Left lung (tissue), 4 donors: ENCODE measurements at regions not wholly inside any gene's neighbourhood (a gene's known extent, or its start where the extent isn't known, plus 50 kb on each side); places are given as distances from the start of the nearest gene placed in this dataset.

Experiments
- ATAC-seq: fragments of 200-7000 bp; cut with Tn5 transposase; one replicate; pipeline ENCODE4 v1.9.1; 2020; ENCODE audit warnings: moderate library complexity
- DNase-seq, 4 donors: peaks; one replicate each; pipeline ENCODE4 v3.0.0-alpha.2; 2013 to 2020
- H3K27ac ChIP-seq, 2 donors: fragments of 200-600 bp; sonication (generic) in 1 of 2; one replicate each; pipeline versions ENCODE4 v1.5.0 to v1.8.0; 2020 to 2021
- H3K27me3 ChIP-seq, 2 donors: fragments of 200-600 bp; sonication (generic) in 1 of 2; one replicate each; pipeline versions ENCODE4 v1.5.0 to v1.8.0; 2020 to 2021
- H3K36me3 ChIP-seq, 2 donors: fragments of 200-600 bp; sonication (generic) in 1 of 2; one replicate each; pipeline versions ENCODE4 v1.5.0 to v1.8.0; 2020 to 2021
- H3K4me1 ChIP-seq, 2 donors: fragments of 200-600 bp; one replicate each; pipeline ENCODE4 v1.8.0; 2021
- H3K4me3 ChIP-seq, 2 donors: fragments of 200-600 bp; sonication (generic) in 1 of 2; one replicate each; pipeline versions ENCODE4 v1.5.0 to v1.8.0; 2020 to 2021; ENCODE audit warnings: mild to moderate bottlenecking in 1 of 2
- H3K9me3 ChIP-seq, 2 donors: fragments of 200-600 bp; sonication (generic) in 1 of 2; one replicate each; pipeline versions ENCODE4 v1.5.0 to v1.8.0; 2020 to 2021
- intact Hi-C, 2 donors: fragments of 100-400 bp; cut with DNase I; formaldehyde crosslinking; loops; one replicate each; pipeline versions ENCODE4 v1.11.2 to v1.14.2; 2022
- TF ChIP-seq, protein P1 (sequence below), 2 donors: fragments of 200-600 bp; sonication (generic) in 1 of 2; IDR thresholded peaks; one replicate each; pipeline versions ENCODE4 v1.5.0 to v1.8.0; 2021; ENCODE audit warnings: antibody characterized with exemption in 2 of 2
- donor health status: DM: no; HTN: yes; CAD: no.
- donor health status: DM: no; HTN: no; CAD: no.

DNA sequence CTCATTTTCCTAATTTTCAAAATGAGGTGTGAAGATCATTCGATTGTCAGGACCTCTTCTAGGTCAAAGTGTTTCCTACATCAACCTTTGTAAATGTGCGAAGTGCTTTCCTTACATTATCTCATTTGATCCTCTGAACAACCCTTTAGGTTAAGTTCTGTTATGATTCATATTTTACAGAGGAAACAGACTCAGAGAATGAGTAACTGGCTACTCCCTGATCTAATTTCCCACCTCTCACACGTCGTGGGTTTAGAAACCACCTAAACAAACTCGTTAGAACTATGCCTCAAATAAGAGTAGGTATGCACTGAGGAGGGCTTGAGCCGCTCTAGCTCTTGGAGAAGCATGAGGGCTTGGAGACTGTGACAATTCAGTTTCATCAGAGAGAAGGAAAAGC lies 148.6 kb downstream of the CD47 start:
- DNase-seq (no peak), ATAC-seq (no peak)
- no peaks in the 10 kb centered on the region for H3K4me1 ChIP-seq
- H3K27ac ChIP-seq, result no peak overlapping the region
- H3K9me3 ChIP-seq, result no peaks in the 10 kb centered on the region
- no peak overlapping the region for H3K4me3 ChIP-seq
- intact Hi-C loops, result no loop called here
- TF ChIP-seq, protein P1, sequence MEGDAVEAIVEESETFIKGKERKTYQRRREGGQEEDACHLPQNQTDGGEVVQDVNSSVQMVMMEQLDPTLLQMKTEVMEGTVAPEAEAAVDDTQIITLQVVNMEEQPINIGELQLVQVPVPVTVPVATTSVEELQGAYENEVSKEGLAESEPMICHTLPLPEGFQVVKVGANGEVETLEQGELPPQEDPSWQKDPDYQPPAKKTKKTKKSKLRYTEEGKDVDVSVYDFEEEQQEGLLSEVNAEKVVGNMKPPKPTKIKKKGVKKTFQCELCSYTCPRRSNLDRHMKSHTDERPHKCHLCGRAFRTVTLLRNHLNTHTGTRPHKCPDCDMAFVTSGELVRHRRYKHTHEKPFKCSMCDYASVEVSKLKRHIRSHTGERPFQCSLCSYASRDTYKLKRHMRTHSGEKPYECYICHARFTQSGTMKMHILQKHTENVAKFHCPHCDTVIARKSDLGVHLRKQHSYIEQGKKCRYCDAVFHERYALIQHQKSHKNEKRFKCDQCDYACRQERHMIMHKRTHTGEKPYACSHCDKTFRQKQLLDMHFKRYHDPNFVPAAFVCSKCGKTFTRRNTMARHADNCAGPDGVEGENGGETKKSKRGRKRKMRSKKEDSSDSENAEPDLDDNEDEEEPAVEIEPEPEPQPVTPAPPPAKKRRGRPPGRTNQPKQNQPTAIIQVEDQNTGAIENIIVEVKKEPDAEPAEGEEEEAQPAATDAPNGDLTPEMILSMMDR (IDR thresholded peaks at IDR 0.05), result no peak
- H3K27me3 ChIP-seq, result no peaks in the 10 kb centered on the region
- H3K36me3 ChIP-seq, result no peaks in the 10 kb centered on the region

- Histone ChIP-seq H3K4me1 (no peaks in the 10 kb centered on the region), H3K36me3 (no peaks in the 10 kb centered on the region), H3K27me3 (no peaks in the 10 kb centered on the region), H3K9me3 (no peaks in the 10 kb centered on the region), H3K27ac (no peak overlapping the region), H3K4me3 (no peak overlapping the region)
- DNase-seq (no peak), ATAC-seq (no peak)
- intact Hi-C loops, result no loop called here
- TF ChIP-seq, protein P1 (IDR thresholded peaks at IDR 0.05), result no peak
Observed at GRCh38 chr3:107939691-107940442, 151.0 kb downstream of the CD47 start.

- intact Hi-C loops, result no loop called here
- Histone ChIP-seq H3K27me3 (no peaks in the 10 kb centered on the region), H3K9me3 (peaks cover 0 to 6% of the 10 kb centered on the region in 2 donors), H3K36me3 (no peaks in the 10 kb centered on the region), H3K4me1 (no peaks in the 10 kb centered on the region), H3K27ac (no peak overlapping the region), H3K4me3 (no peak overlapping the region)
- DNase-seq (peak in 2 of 4 donors; percentile 28 to 40), ATAC-seq (peak; percentile 75)
- TF ChIP-seq, protein P1 (IDR thresholded peaks at IDR 0.05), result peak; percentile 15 to 39
Observed at GRCh38 chr3:107938143-107938542, 152.7 kb downstream of the CD47 start.

- no peaks in the 10 kb centered on the region for H3K4me1 ChIP-seq
- ATAC-seq, result no peak
Observed at GRCh38 chr3:107934808-107935207, 156.0 kb downstream of the CD47 start.

GRCh38 chr3:107933450-107933849 lies 157.4 kb downstream of the CD47 start:
- DNase-seq, result no peak
- intact Hi-C loops, result no loop called here
- no peaks in the 10 kb centered on the region for H3K4me1 ChIP-seq
- H3K27ac ChIP-seq, result no peak overlapping the region
- H3K9me3 ChIP-seq, result peaks cover 0 to 10% of the 10 kb centered on the region in 2 donors
- no peak for ATAC-seq
- H3K36me3 ChIP-seq, result no peaks in the 10 kb centered on the region
- H3K4me3 ChIP-seq, result no peak overlapping the region
- H3K27me3 ChIP-seq, result peaks cover 0 to 13% of the 10 kb centered on the region in 2 donors
- TF ChIP-seq, protein P1 (IDR thresholded peaks at IDR 0.05), result no peak

More at GRCh38 chr3:107934808-107935207, 156.0 kb downstream of the CD47 start:
- no peak overlapping the region for H3K4me3 ChIP-seq
- peaks cover 0 to 10% of the 10 kb centered on the region in 2 donors for H3K9me3 ChIP-seq
- H3K27me3 ChIP-seq, result peaks cover 0 to 1% of the 10 kb centered on the region in 2 donors
- no peaks in the 10 kb centered on the region for H3K36me3 ChIP-seq
- TF ChIP-seq, protein P1 (IDR thresholded peaks at IDR 0.05), result no peak
- intact Hi-C loops, result no loop called here
- H3K27ac ChIP-seq, result no peak overlapping the region
- no peak for DNase-seq
